HUDEP-2 (cell line): ENCODE measurements at regions not wholly inside any gene's neighbourhood (a gene's known extent, or its start where the extent isn't known, plus 50 kb on each side); places are given as distances from the start of the nearest gene placed in this dataset.
"Not testable (repeated sequence)": the region's sequence is repeated elsewhere in the genome, so short reads cannot be mapped to it uniquely, and the experiment has no call there.

Experiments used
- DNase-seq, 76 experiments: peaks; one replicate each; lab custom pipeline; 2025; ENCODE audit not compliant: unreplicated experiment in 76 of 76; lab: John Stamatoyannopoulos, UW

DNA sequence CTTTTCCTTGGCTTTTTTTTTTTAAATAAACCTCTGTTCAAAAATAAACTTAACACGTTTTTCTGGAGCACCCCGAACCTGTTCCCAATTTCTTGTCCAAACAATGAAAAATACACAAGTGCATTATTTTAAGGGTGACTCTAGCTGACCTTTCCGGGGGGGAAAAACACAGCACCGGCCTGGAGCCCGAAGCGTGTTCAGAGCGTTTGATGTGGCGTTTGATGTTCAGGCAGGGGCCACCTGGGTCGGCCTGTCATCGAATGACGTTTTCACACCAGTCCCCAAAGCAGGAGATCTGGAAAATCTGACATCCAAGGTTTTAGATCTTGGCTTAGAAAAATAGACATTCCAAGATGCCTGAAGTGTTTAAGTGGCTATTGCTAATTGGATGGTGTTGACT is 282.1 kb downstream of the SHOX start:
- no peak for DNase-seq

GRCh38 chrX:909068-909467 is 278.5 kb downstream of the SHOX start:
- not testable (repeated sequence) for DNase-seq

DNA sequence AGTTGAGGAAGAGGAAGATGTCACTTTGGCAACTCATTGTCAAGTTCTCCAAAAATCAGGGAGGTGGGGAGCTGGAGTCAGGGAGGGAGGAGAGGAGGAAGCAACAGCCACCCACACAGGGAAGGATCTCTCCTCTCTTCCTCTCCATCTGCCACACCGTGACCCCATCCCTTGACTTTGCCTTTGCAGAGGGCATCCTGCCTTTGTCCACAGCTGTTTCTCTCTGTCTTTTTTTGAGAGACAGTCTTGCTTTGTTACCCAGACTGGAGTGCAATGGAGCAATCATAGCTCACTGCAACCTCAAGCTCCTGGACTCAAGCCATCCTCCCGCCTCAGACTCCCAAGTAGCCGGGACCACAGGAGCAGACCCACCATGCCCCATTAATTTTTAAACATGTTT is 276.0 kb downstream of the SHOX start:
- no peak for DNase-seq

GRCh38 chrX:905848-906566 is 275.4 kb downstream of the SHOX start:
- DNase-seq, result no peak

DNA sequence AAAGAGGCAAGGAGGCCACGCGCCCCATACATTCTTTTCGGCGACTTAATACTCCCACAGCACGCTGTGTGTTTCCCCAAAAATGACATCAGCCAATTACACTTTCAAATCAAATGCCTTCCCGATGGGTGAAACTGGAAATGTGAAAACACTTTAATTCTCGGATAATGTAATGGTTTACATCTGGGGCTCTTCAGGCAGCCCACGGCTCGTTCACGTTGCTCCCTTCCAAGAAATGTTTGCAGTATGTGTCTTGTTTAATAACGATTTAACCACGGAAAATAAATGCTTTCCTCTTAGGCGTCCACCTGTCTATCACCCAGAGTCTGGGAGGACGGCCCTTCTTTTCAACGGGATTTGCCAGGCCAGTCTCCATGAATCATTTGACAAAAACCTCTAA is 272.5 kb downstream of the SHOX start:
- no peak for DNase-seq

- DNase-seq, result no peak
Measured at GRCh38 chrX:896256-896655, 265.7 kb downstream of the SHOX start.

DNA sequence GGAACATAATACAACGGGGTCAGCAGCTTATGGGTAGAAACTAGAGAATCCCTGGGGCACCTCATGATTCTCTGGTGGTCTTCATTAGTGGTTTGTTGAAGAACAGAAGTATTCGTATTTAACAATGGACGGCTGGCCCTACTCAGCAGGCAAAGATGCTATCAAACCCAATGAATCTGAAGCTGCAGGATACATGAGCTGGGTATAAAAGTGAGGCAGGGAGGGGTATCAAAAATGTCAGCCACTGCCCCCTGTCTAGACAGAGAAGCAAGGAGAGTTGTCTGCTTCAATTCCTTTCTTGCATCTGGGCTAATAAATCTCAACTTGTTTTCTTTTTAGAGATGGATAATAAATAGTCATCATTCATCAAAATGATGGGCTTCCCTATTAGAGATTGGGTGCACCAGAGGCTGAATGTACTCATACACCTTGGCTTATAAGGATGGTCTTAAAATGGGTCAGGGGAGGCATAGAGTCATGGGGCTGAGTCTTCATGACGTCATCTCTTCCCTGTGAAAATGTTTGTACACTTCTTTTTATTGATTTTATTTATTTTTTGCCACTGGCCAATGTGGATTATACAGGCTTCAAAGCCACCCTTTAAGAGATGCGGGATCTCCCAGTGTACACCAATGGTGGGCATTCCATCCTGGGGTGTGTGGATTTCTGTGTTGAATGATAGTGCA is 259.5 kb downstream of the SHOX start:
- no peak for DNase-seq

DNA sequence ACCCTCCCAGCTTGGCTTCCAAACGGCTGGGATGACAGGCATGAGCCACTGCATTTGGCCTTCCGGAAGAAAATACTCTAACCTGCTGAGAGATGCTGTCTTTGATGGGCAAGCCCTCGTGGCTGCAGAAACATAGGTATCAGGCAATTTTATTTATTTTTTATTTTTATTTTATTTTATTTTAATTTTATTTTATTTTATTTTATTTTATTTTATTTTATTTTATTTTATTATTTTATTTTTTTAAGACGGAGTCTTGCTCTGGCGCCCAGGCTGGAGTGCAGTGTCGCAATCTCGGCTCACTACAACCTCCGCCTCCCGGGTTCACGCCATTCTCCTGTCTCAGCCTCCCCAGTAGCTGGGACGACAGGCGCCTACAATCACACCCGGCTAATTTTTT is 257.1 kb downstream of the SHOX start:
- DNase-seq, result not testable (repeated sequence)

GRCh38 chrX:883588-883987 is 253.0 kb downstream of the SHOX start:
- DNase-seq, result no peak

DNA sequence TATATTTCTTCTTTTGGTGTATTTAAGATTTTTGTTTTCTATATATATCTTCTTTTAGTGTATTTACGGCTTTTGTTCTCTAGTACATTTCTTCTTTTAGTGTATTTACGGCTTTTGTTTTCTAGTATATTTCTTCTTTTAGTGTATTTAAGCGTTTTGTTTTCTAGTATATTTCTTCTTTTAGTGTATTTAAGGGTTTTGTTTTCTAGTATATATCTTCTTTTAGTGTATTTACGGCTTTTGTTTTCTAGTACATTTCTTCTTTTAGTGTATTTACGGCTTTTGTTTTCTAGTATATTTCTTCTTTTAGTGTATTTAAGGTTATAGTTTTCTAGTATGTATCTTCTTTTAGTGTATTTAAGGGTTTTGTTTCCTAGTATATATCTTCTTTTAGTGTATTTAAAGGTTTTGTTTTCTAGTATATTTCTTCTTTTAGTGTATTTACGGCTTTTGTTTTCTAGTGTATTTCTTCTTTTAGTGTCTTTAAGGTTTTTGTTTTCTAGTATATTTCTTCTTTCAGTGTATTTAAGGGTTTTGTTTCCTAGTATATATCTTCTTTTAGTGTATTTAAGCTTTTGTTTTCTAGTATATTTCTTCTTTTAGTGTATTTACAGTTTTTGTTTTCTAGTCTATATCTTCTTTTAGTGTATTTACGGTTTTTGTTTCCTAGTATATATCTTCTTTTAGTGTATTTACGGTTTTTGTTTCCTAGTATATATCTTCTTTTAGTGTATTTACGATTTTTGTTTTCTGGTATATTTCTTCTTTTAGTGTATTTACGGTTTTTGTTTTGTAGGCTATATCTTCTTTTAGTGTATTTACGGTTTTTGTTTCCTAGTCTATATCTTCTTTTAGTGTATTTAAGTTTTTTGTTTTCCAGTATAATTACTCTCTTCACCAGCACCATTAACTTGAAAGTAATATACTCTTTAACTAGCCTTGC is 249.4 kb downstream of the SHOX start:
- not testable (repeated sequence) for DNase-seq

DNA sequence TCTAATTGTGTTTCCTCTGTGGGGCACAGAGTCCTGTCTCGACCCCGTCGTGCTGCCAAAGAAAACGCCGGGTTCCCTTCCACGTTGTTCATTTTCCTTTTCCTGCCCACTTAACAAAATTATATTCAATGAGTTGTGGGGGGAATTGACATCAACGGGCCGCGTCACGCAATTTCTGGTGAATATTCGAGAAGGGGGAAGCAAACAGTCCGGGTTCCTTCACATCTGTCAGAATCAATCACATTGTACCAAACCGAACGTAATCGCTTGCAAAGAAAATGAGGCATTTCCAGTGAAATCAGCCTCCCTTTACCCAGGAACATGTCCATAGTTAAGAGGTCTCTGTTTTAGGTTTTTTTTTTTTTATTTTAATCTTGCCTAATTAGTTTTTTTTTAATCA is 243.5 kb downstream of the SHOX start:
- DNase-seq, result no peak

DNA sequence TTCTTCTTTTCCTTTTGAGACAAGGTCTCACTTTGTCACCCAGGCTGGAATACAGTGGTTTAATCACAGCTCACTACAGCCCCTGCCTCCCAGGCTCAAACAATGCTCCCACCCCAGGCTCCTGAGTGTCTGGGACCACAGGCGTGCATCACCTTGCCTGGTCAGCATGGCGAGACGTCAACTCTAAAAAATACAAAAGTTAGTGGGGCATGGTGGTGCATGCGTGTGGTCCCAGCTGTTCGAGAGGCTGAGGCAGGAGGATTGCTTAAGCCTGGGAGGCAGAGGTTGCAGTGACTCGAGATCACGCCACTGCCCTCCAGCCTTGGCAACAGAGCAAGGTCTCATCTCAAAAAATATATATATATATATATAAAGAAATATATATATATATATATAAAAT is 242.4 kb downstream of the SHOX start:
- DNase-seq, result no peak

GRCh38 chrX:872090-872489 is 241.5 kb downstream of the SHOX start:
- DNase-seq, result no peak

DNA sequence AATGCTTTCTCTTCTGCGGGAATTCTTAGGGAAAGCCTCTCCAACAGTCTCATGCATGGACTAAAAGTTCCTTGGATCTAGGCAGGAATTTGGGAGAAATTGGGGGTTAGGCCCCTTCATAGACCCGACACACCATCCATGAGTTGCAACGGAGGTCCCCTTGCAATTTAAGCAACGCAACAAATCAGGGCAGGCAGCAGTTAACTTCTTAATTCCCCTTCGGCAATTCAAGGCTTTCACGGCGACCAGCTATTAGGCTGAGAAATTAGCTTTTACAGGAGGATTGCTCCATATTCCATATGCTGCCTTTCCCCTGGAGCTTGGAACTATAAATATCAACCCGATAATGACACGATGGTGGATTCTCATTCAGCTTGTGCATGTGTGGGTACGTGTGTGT is 241.0 kb downstream of the SHOX start:
- no peak for DNase-seq

DNA sequence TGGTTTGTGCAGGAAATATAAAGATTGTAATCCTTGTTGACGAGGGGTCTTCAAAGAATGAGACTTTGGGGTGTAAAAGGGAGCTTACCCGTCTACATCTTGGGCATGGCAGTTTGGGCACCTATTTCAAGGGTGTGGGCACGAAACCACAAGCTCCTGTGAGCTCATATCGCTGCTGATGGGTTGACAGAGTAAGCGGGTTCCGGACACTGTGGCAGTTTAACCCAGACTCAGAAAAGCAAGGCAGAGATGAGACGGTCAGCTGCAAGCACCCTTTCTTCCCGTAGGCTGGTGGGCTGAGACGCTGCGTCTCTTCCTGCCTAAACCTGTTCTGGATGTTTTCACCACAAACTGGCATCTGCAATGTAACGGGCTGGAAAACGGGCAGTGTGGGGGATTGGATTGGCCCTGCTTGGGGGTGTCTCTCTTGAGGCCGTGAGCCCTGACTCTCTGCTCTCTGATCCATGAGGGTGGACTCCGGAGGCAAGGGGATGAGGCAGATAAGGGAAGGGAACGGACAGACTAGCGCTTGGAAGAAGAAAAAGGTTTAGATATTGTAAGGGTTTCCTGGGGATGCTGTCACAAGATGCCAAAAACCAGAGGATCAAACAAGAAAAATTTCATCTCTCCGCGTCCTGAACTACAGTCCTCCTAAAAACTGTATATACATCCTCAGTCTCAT is 237.5 kb downstream of the SHOX start:
- DNase-seq, result no peak

DNA sequence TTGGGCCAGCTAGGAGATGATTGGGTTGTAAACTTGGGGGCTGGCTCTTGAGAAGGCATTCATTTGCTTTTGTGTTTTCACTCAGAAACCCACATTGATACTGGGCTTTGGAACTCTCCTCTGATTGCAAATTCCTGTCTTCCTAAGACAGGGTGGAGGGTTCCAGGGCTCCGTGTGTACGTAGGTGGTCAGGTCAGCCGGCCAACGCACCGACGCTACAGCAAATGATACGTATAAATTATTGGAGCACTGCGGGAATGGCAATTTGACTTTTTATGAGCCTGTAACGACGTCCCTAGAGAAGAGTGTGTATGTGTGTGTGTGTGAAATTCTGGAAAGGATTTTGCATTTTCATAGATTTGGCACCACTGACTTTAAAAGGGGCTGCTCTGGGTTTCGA is 236.9 kb downstream of the SHOX start:
- no peak for DNase-seq

GRCh38 chrX:866441-866990 is 235.9 kb downstream of the SHOX start:
- no peak for DNase-seq

DNA sequence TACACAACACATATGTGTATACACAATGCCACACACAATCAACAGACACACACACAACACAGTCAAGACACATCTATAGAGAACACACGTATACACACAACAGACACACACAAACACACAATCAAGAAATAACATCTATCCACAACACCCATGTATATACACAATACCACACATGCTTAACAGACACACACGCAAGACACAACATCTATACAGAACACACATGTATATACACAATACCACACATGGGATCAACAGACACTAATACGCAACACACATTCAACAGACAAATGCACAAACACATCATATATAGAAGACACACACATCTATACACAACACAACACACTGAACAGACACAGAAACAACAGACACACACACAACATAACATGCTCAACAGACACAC is 234.8 kb downstream of the SHOX start:
- DNase-seq, result no peak

- no peak for DNase-seq
Measured at GRCh38 chrX:861921-862320, 231.3 kb downstream of the SHOX start.

DNA sequence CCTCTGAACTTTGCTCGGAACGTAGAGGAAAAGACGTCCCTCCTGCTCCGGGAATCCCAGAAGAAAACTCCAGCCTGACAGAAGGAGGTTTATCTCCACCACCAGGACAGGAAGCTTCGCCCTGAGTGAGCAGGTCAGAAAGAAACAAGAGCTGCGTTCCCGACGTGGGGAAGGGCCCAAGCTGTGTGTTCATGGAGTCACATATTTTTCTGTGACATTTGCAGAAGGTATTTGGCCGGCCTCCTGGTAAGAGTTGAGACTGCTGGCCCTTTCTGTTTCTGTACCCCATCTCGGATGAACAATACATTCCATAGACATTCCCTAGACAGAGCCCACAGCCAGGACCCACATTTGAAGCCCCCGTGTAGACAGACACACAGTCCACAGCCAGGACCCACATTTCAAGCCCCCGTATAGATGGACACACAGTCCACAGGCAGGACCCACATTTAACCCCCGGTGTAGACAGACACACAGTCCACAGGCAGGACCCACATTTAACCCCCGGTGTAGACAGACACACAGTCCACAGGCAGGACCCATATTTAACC is 230.8 kb downstream of the SHOX start:
- DNase-seq, result no peak
